HepG2 (cell line): ENCODE measurements at regions not wholly inside any gene's neighbourhood (a gene's known extent, or its start where the extent isn't known, plus 50 kb on each side); places are given as distances from the start of the nearest gene placed in this dataset.

Source experiments
- ARNTL ChIP-seq: sonication (generic); formaldehyde crosslinking; IDR thresholded peaks from 2 replicates; pipeline ENCODE4 v1.4.0; 2020; ENCODE audit warnings: mild to moderate bottlenecking, missing genetic modification reagents
- EP300 ChIP-seq, 3 experiments: sonication (generic) in 1 of 3; formaldehyde crosslinking in 1 of 3; IDR thresholded peaks; 2 replicates each; pipeline versions ENCODE4 v1.5.1 to v1.6.1; 2011 to 2020; ENCODE audit warnings: low read depth in 2 of 3, low read length in 2 of 3, borderline replicate concordance in 1 of 3, improper control_type of control experiment in 1 of 3, mild to moderate bottlenecking in 1 of 3, missing genetic modification reagents in 1 of 3, moderate library complexity in 1 of 3
- ZFP36 ChIP-seq: fragments of 150-350 bp; IDR thresholded peaks from 2 replicates; pipeline ENCODE4 v1.6.1; 2018; ENCODE audit warnings: borderline replicate concordance, low read length, low read depth; ENCODE audit not compliant: partially characterized antibody
- ZNF383 ChIP-seq: sonication (generic); formaldehyde crosslinking; IDR thresholded peaks from 2 replicates; pipeline ENCODE4 v1.4.0; 2020; ENCODE audit warnings: missing genetic modification reagents, mild to moderate bottlenecking, borderline replicate concordance
- TF ChIP-seq, protein P1 (sequence below): IDR thresholded peaks from 2 replicates; pipeline ENCODE4 v1.6.1; 2016
- TF ChIP-seq, protein P2 (sequence below): sonication (generic); formaldehyde crosslinking; conservative IDR thresholded peaks from 2 replicates; pipeline ENCODE4 v1.8.1; 2023; ENCODE audit warnings: missing genetic modification reagents

DNA sequence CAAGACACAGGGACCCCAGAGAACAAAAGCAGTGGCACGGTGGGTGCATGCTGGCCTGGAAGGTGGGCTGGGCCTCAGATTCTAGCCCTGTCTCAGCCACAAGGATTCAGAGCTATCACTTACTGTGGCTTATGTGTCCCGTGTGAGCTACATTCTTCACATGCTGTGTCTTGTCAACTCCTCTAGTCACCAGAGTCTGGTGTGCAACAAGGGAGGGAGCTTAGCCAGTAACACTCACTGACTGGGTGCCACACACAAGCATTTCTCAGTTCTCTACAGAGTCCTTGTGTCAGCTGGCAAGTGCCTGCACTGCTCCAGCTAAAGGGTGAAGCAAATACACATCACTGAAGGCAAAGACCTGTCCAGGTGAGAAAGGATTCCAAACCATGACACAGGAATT, 186.9 kb upstream of the CDYL start:
- TF ChIP-seq ZNF383, result no peak
- TF ChIP-seq, protein P1, sequence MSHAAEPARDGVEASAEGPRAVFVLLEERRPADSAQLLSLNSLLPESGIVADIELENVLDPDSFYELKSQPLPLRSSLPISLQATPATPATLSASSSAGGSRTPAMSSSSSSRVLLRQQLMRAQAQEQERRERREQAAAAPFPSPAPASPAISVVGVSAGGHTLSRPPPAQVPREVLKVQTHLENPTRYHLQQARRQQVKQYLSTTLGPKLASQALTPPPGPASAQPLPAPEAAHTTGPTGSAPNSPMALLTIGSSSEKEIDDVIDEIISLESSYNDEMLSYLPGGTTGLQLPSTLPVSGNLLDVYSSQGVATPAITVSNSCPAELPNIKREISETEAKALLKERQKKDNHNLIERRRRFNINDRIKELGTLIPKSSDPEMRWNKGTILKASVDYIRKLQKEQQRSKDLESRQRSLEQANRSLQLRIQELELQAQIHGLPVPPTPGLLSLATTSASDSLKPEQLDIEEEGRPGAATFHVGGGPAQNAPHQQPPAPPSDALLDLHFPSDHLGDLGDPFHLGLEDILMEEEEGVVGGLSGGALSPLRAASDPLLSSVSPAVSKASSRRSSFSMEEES (CRISPR knock-in tag), result no peak
- TF ChIP-seq, protein P2, sequence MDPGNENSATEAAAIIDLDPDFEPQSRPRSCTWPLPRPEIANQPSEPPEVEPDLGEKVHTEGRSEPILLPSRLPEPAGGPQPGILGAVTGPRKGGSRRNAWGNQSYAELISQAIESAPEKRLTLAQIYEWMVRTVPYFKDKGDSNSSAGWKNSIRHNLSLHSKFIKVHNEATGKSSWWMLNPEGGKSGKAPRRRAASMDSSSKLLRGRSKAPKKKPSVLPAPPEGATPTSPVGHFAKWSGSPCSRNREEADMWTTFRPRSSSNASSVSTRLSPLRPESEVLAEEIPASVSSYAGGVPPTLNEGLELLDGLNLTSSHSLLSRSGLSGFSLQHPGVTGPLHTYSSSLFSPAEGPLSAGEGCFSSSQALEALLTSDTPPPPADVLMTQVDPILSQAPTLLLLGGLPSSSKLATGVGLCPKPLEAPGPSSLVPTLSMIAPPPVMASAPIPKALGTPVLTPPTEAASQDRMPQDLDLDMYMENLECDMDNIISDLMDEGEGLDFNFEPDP (CRISPR knock-in tag), result no peak
- TF ChIP-seq ZFP36, result no peak
- no peak for TF ChIP-seq ARNTL (CRISPR knock-in tag)
- no peak for TF ChIP-seq EP300 (IDR thresholded peaks at IDR 0.05; ENCODE audit: low read depth in 2 of 2, low read length in 2 of 2)
- no peak for TF ChIP-seq EP300 (CRISPR knock-in tag; IDR thresholded peaks at IDR 0.05; ENCODE audit: borderline replicate concordance)
